ENCODE measurements at regions not wholly inside any gene's neighbourhood (a gene's known extent, or its start where the extent isn't known, plus 50 kb on each side); places are given as distances from the start of the nearest gene placed in this dataset.

DNA sequence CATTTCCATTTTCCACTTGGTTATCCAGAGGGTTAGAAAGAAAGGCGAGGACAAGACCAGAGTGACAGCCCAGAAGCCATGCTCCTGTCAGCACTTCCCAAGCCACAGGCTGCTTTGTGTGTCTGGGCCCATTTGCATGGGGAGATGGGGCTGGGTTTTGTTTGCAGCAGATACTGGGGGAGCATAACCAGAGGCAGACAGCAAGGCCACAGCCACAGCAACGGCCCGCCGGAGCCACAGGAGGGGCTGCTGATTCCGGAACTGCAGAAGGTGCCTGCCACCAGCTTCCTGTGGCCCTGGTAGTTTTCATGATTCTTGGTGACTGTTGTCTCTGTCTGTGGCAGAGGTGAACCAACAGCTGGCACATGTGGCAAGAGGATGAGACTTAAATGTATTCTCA lies 106.6 kb downstream of the DLL1 start:
- H3K36me3 ChIP-seq: no peaks in the 10 kb centered on the region
- no peaks in the 10 kb centered on the region for H3K27me3 ChIP-seq
- no peak for TF ChIP-seq POLR2A (IDR thresholded peaks at IDR 0.05)
- TF ChIP-seq CTCF (IDR thresholded peaks at IDR 0.05): no peak
- H3K4me3 ChIP-seq: no peak overlapping the region
- DNase-seq: no peak
- H3K4me1 ChIP-seq: no peaks in the 10 kb centered on the region
- no peaks in the 10 kb centered on the region for H3K9me3 ChIP-seq
- intact Hi-C loops (cut with DNase I; ENCODE audit: low total_unique reads): no loop called here
- no peak overlapping the region for H3K27ac ChIP-seq

DNA sequence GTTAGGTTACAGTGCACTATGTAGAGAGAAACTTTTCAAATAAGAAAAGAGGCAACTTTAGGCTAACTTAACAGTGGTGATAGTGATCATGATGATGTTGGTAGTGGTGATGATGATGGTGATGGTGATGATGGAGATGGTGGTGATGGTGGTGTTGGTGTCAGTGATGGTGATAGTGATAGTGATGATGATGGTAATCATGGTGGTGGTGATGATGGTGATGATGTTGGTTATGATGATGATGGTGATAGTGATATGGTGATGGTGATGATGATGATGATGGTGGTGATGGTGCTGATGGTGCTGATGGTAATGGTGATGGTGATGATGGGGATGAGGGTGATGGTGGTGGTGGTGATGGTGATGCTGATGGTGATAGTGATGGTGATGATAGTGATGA lies 107.4 kb downstream of the DLL1 start:
- H3K4me3 ChIP-seq: no peak overlapping the region
- no peaks in the 10 kb centered on the region for H3K36me3 ChIP-seq
- intact Hi-C loops (cut with DNase I; ENCODE audit: low total_unique reads): no loop called here
- no peaks in the 10 kb centered on the region for H3K4me1 ChIP-seq
- H3K27ac ChIP-seq: no peak overlapping the region
- no peak for DNase-seq
- no peaks in the 10 kb centered on the region for H3K9me3 ChIP-seq
- TF ChIP-seq CTCF (IDR thresholded peaks at IDR 0.05) (no peak), POLR2A (IDR thresholded peaks at IDR 0.05) (no peak)
- no peaks in the 10 kb centered on the region for H3K27me3 ChIP-seq

DNA sequence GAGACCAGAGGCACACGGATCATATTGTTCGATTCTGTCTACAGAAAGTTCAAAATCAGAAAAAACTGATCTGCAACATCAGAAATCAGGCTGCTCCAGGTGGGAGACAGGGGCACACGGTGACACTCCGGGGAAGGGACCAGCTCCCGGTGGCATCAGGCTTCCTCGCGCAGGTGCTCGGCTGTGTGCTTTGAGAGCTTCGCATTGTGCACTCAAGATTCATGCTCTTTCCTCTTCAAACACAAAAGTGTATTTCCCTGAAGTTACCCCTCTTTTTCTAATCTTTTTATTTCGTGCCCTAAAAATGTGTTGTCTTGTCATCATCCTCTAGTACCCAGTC lies 108.1 kb downstream of the DLL1 start:
- H3K9me3 ChIP-seq: no peaks in the 10 kb centered on the region
- no peak overlapping the region for H3K27ac ChIP-seq
- DNase-seq: no peak
- no peaks in the 10 kb centered on the region for H3K4me1 ChIP-seq
- H3K36me3 ChIP-seq: no peaks in the 10 kb centered on the region
- TF ChIP-seq POLR2A (IDR thresholded peaks at IDR 0.05): no peak
- no peaks in the 10 kb centered on the region for H3K27me3 ChIP-seq
- intact Hi-C loops (cut with DNase I; ENCODE audit: low total_unique reads): no loop called here
- no peak overlapping the region for H3K4me3 ChIP-seq

- H3K27me3 ChIP-seq: no peaks in the 10 kb centered on the region
These were observed 108.6 kb downstream of the DLL1 start for GRCh38 chr6:170182093-170182780.

GRCh38 chr6:170181338-170181690 lies 109.6 kb downstream of the DLL1 start:
- intact Hi-C loops (cut with DNase I; ENCODE audit: low total_unique reads): no loop called here
- no peaks in the 10 kb centered on the region for H3K27me3 ChIP-seq
- H3K27ac ChIP-seq: no peak overlapping the region
- no peak for DNase-seq
- no peaks in the 10 kb centered on the region for H3K4me1 ChIP-seq
- TF ChIP-seq CTCF (IDR thresholded peaks at IDR 0.05) (no peak), POLR2A (IDR thresholded peaks at IDR 0.05) (no peak)
- no peak overlapping the region for H3K4me3 ChIP-seq
- no peaks in the 10 kb centered on the region for H3K9me3 ChIP-seq
- no peaks in the 10 kb centered on the region for H3K36me3 ChIP-seq

More at GRCh38 chr6:170182093-170182780, 108.6 kb downstream of the DLL1 start:
- Histone ChIP-seq H3K4me3 (no peak overlapping the region), H3K9me3 (no peaks in the 10 kb centered on the region), H3K27ac (no peak overlapping the region), H3K36me3 (no peaks in the 10 kb centered on the region), H3K4me1 (no peaks in the 10 kb centered on the region)
- no peak for DNase-seq
- no peak for TF ChIP-seq CTCF (IDR thresholded peaks at IDR 0.05)
- TF ChIP-seq POLR2A (IDR thresholded peaks at IDR 0.05): no peak
- intact Hi-C loops (cut with DNase I; ENCODE audit: low total_unique reads): no loop called here
